ENCODE measurements at regions not wholly inside any gene's neighbourhood (a gene's known extent, or its start where the extent isn't known, plus 50 kb on each side); places are given as distances from the start of the nearest gene placed in this dataset.

GRCh38 chr5:57750282-57750681 is 267.7 kb upstream of the ACTBL2 start:
- Histone ChIP-seq H3K36me3 (ENCODE audit: control insufficient read depth, insufficient read depth, low read length) (no peaks in the 10 kb centered on the region), H3K4me3 (ENCODE audit: low read depth, low read length) (no peak overlapping the region), H3K27me3 (ENCODE audit: control insufficient read depth, insufficient read depth, low read length) (no peaks in the 10 kb centered on the region)
- DNase-seq (ENCODE audit: low read depth) = no peak
- TF ChIP-seq CTCF (IDR thresholded peaks at IDR 0.05; ENCODE audit: insufficient read depth, low read length, poor library complexity, severe bottlenecking) = no peak

- no peak for TF ChIP-seq CTCF (IDR thresholded peaks at IDR 0.05; ENCODE audit: insufficient read depth, low read length, poor library complexity, severe bottlenecking)
- Histone ChIP-seq H3K4me3 (ENCODE audit: low read depth, low read length) (no peak overlapping the region), H3K27me3 (ENCODE audit: control insufficient read depth, insufficient read depth, low read length) (no peaks in the 10 kb centered on the region), H3K36me3 (ENCODE audit: control insufficient read depth, insufficient read depth, low read length) (no peaks in the 10 kb centered on the region)
- DNase-seq (ENCODE audit: low read depth) = no peak
Observed at GRCh38 chr5:57749396-57749795, 266.8 kb upstream of the ACTBL2 start.

GRCh38 chr5:57745700-57746651 is 263.4 kb upstream of the ACTBL2 start:
- no peak for TF ChIP-seq CTCF (IDR thresholded peaks at IDR 0.05; ENCODE audit: insufficient read depth, low read length, poor library complexity, severe bottlenecking)
- DNase-seq (ENCODE audit: low read depth) = no peak
- no peak overlapping the region for H3K4me3 ChIP-seq (ENCODE audit: low read depth, low read length)
- H3K36me3 ChIP-seq (ENCODE audit: control insufficient read depth, insufficient read depth, low read length) = no peaks in the 10 kb centered on the region
- H3K27me3 ChIP-seq (ENCODE audit: control insufficient read depth, insufficient read depth, low read length) = no peaks in the 10 kb centered on the region

- Histone ChIP-seq H3K36me3 (ENCODE audit: control insufficient read depth, insufficient read depth, low read length) (no peaks in the 10 kb centered on the region), H3K4me3 (ENCODE audit: low read depth, low read length) (no peak overlapping the region), H3K27me3 (ENCODE audit: control insufficient read depth, insufficient read depth, low read length) (no peaks in the 10 kb centered on the region)
- no peak for TF ChIP-seq CTCF (IDR thresholded peaks at IDR 0.05; ENCODE audit: insufficient read depth, low read length, poor library complexity, severe bottlenecking)
- DNase-seq (ENCODE audit: low read depth) = no peak
Observed at GRCh38 chr5:57745029-57745428, 262.4 kb upstream of the ACTBL2 start.

- H3K4me3 ChIP-seq (ENCODE audit: low read depth, low read length) = no peak overlapping the region
- H3K27me3 ChIP-seq (ENCODE audit: control insufficient read depth, insufficient read depth, low read length) = no peaks in the 10 kb centered on the region
- no peaks in the 10 kb centered on the region for H3K36me3 ChIP-seq (ENCODE audit: control insufficient read depth, insufficient read depth, low read length)
- no peak for DNase-seq (ENCODE audit: low read depth)
- no peak for TF ChIP-seq CTCF (IDR thresholded peaks at IDR 0.05; ENCODE audit: insufficient read depth, low read length, poor library complexity, severe bottlenecking)
Observed at GRCh38 chr5:57741336-57741735, 258.7 kb upstream of the ACTBL2 start.

- no peak for TF ChIP-seq CTCF (IDR thresholded peaks at IDR 0.05; ENCODE audit: insufficient read depth, low read length, poor library complexity, severe bottlenecking)
- Histone ChIP-seq H3K4me3 (ENCODE audit: low read depth, low read length) (no peak overlapping the region), H3K36me3 (ENCODE audit: control insufficient read depth, insufficient read depth, low read length) (no peaks in the 10 kb centered on the region), H3K27me3 (ENCODE audit: control insufficient read depth, insufficient read depth, low read length) (no peaks in the 10 kb centered on the region)
- DNase-seq (ENCODE audit: low read depth) = no peak
Observed at GRCh38 chr5:57738787-57739186, 256.2 kb upstream of the ACTBL2 start.
